ENCODE measurements at regions not wholly inside any gene's neighbourhood (a gene's known extent, or its start where the extent isn't known, plus 50 kb on each side); places are given as distances from the start of the nearest gene placed in this dataset.

DNA sequence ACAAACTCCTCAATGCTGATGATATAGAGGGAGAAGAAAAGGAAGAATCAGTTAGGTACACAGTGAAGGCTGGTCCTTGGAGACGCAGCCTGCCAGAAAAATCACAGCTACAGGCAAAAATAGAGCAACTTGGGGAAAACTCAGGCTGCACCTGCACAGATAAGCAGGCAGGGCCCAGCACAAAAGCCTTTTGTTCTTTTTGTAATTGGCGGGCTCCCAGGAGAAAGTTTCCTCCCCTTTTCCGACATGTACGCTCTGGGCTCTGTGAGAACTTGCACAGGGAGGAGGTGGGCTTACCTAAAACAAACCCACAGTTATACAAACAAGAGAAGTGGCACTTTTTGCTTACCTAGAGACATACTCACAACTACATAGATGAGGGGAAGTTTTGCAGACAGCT is 813.4 kb upstream of the EPHA6 start:
- TF ChIP-seq, protein P1, sequence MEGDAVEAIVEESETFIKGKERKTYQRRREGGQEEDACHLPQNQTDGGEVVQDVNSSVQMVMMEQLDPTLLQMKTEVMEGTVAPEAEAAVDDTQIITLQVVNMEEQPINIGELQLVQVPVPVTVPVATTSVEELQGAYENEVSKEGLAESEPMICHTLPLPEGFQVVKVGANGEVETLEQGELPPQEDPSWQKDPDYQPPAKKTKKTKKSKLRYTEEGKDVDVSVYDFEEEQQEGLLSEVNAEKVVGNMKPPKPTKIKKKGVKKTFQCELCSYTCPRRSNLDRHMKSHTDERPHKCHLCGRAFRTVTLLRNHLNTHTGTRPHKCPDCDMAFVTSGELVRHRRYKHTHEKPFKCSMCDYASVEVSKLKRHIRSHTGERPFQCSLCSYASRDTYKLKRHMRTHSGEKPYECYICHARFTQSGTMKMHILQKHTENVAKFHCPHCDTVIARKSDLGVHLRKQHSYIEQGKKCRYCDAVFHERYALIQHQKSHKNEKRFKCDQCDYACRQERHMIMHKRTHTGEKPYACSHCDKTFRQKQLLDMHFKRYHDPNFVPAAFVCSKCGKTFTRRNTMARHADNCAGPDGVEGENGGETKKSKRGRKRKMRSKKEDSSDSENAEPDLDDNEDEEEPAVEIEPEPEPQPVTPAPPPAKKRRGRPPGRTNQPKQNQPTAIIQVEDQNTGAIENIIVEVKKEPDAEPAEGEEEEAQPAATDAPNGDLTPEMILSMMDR (IDR thresholded peaks at IDR 0.05): no peak
- TF ChIP-seq EZH2 (IDR thresholded peaks at IDR 0.05; ENCODE audit: borderline replicate concordance, insufficient read depth, low read depth, low read length, poor library complexity, severe bottlenecking): no peak

Measured in B cell (primary cell).